SK-N-MC (cell line): ENCODE measurements at regions not wholly inside any gene's neighbourhood (a gene's known extent, or its start where the extent isn't known, plus 50 kb on each side); places are given as distances from the start of the nearest gene placed in this dataset.

Source experiments
- EZH2 ChIP-seq: fragments of 200-600 bp; sonication (generic); IDR thresholded peaks from one replicate; pipeline ENCODE4 v1.6.1; 2017; ENCODE audit warnings: antibody characterized with exemption
- FOXP2 ChIP-seq: optimal IDR thresholded peaks from 2 replicates; pipeline ENCODE3; 2011; ENCODE audit warnings: mild to moderate bottlenecking, moderate library complexity; ENCODE audit not compliant: insufficient read depth; ENCODE audit errors: extremely low read length, control extremely low read depth
- POLR2AphosphoS5 ChIP-seq: IDR thresholded peaks from 2 replicates; pipeline ENCODE4 v1.6.1; 2012; ENCODE audit warnings: mild to moderate bottlenecking, low read depth, low read length, borderline replicate concordance

DNA sequence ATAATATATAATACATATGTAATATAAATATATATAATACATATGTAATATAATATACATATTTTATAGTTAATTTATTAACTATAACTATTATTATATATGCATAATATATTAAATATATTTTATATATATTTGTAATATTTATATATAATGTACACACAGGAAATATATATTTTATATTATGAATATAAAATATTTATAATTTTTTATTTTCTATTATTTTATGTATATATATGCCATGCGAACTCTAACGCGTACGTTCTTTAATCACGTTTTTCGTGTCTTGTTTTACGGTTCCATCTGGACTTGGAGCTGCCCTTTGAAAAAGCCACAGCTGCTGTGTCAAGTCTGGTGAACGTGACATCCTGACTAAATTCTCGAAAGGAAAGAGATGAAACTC is 332.1 kb downstream of the ASMT start:
- TF ChIP-seq POLR2AphosphoS5 (no peak), FOXP2 (no peak), EZH2 (no peak)
